HG03469 (cell line): ENCODE measurements at regions not wholly inside any gene's neighbourhood (a gene's known extent, or its start where the extent isn't known, plus 50 kb on each side); places are given as distances from the start of the nearest gene placed in this dataset.
"Not testable (repeated sequence)": the region's sequence is repeated elsewhere in the genome, so short reads cannot be mapped to it uniquely, and the experiment has no call there.

Experiments used
- ATAC-seq: cut with Tn5 transposase; IDR thresholded peaks from one replicate; pipeline ENCODE4 v1.9.1; 2021; ENCODE audit warnings: mild to moderate bottlenecking, moderate library complexity, moderate number of reproducible peaks; ENCODE audit not compliant: unreplicated experiment

GRCh38 chr7:10412422-10413019 is 561.2 kb upstream of the PHF14 start:
- ATAC-seq: peak; percentile 78

GRCh38 chr7:10418985-10419384 is 554.7 kb upstream of the PHF14 start:
- ATAC-seq: no peak

- ATAC-seq: no peak
Observed at GRCh38 chr7:10429031-10429430, 544.6 kb upstream of the PHF14 start.

GRCh38 chr7:10429511-10429910 is 544.2 kb upstream of the PHF14 start:
- ATAC-seq: no peak

- ATAC-seq: no peak
Observed at GRCh38 chr7:10436302-10436701, 537.4 kb upstream of the PHF14 start.

GRCh38 chr7:10439027-10439426 is 534.6 kb upstream of the PHF14 start:
- no peak for ATAC-seq

GRCh38 chr7:10455936-10456335 is 517.7 kb upstream of the PHF14 start:
- no peak for ATAC-seq

- no peak for ATAC-seq
Observed at GRCh38 chr7:10460474-10460873, 513.2 kb upstream of the PHF14 start.

GRCh38 chr7:10463701-10464100 is 510.0 kb upstream of the PHF14 start:
- no peak for ATAC-seq

GRCh38 chr7:10465536-10465935 is 508.1 kb upstream of the PHF14 start:
- not testable (repeated sequence) for ATAC-seq

GRCh38 chr7:10468908-10469307 is 504.8 kb upstream of the PHF14 start:
- no peak for ATAC-seq

- ATAC-seq: no peak
Observed at GRCh38 chr7:10469476-10469875, 504.2 kb upstream of the PHF14 start.

GRCh38 chr7:10471280-10472058 is 502.2 kb upstream of the PHF14 start:
- no peak for ATAC-seq

GRCh38 chr7:10472115-10472514 is 501.6 kb upstream of the PHF14 start:
- ATAC-seq: no peak

GRCh38 chr7:10473569-10473968 is 500.1 kb upstream of the PHF14 start:
- no peak for ATAC-seq

GRCh38 chr7:10474048-10474447 is 499.6 kb upstream of the PHF14 start:
- ATAC-seq: no peak

- no peak for ATAC-seq
Observed at GRCh38 chr7:10475940-10476641, 497.6 kb upstream of the PHF14 start.

- no peak for ATAC-seq
Observed at GRCh38 chr7:10476642-10477041, 497.0 kb upstream of the PHF14 start.

- no peak for ATAC-seq
Observed at GRCh38 chr7:10483671-10484070, 490.0 kb upstream of the PHF14 start.

- no peak for ATAC-seq
Observed at GRCh38 chr7:10484767-10485166, 488.9 kb upstream of the PHF14 start.

GRCh38 chr7:10501206-10501884 is 472.3 kb upstream of the PHF14 start:
- ATAC-seq: not testable (repeated sequence)
